ENCODE measurements at regions not wholly inside any gene's neighbourhood (a gene's known extent, or its start where the extent isn't known, plus 50 kb on each side); places are given as distances from the start of the nearest gene placed in this dataset.
A peak's percentile ranks its signal among the peaks of the same experiment; 100 is the strongest.
"Not testable (repeated sequence)": the region's sequence is repeated elsewhere in the genome, so short reads cannot be mapped to it uniquely, and the experiment has no call there.

- DNase-seq (no peak), ATAC-seq (no peak)
Observed at GRCh38 chr3:36656873-36657272, 107.5 kb downstream of the DCLK3 start.

GRCh38 chr3:36653095-36653494 is 111.3 kb downstream of the DCLK3 start:
- ATAC-seq: no peak
- no peak for DNase-seq

- no peak for DNase-seq
Observed at GRCh38 chr3:36652104-36652503, 112.2 kb downstream of the DCLK3 start.

GRCh38 chr3:36650271-36650671 is 114.1 kb downstream of the DCLK3 start:
- no peak for DNase-seq
- ATAC-seq: no peak

More at GRCh38 chr3:36652104-36652503, 112.2 kb downstream of the DCLK3 start:
- no peak for ATAC-seq

GRCh38 chr3:36649125-36649524 is 115.2 kb downstream of the DCLK3 start:
- DNase-seq: no peak
- no peak for ATAC-seq

GRCh38 chr3:36648241-36649034 is 115.9 kb downstream of the DCLK3 start:
- ATAC-seq (peak; percentile 36), DNase-seq (no peak)

- ATAC-seq: no peak
- no peak for DNase-seq
Observed at GRCh38 chr3:36647423-36647853, 116.9 kb downstream of the DCLK3 start.

- ATAC-seq (no peak), DNase-seq (no peak)
Observed at GRCh38 chr3:36643192-36643591, 121.2 kb downstream of the DCLK3 start.

GRCh38 chr3:36635731-36636130 is 128.6 kb downstream of the DCLK3 start:
- DNase-seq (no peak), ATAC-seq (no peak)

- ATAC-seq, DNase-seq: not testable (repeated sequence)
Observed at GRCh38 chr3:36633897-36634296, 130.5 kb downstream of the DCLK3 start.

GRCh38 chr3:36633060-36633459 is 131.3 kb downstream of the DCLK3 start:
- ATAC-seq: no peak
- no peak for DNase-seq

GRCh38 chr3:36631549-36631948 is 132.8 kb downstream of the DCLK3 start:
- ATAC-seq (no peak), DNase-seq (no peak)

- no peak for DNase-seq
- ATAC-seq: no peak
Observed at GRCh38 chr3:36615861-36616260, 148.5 kb downstream of the DCLK3 start.

GRCh38 chr3:36606871-36607765 is 157.2 kb downstream of the DCLK3 start:
- no peak for ATAC-seq
- no peak for DNase-seq

- no peak for ATAC-seq
- no peak for DNase-seq
Observed at GRCh38 chr3:36603423-36603822, 160.9 kb downstream of the DCLK3 start.

- ATAC-seq (no peak), DNase-seq (no peak)
Observed at GRCh38 chr3:36600404-36600803, 163.9 kb downstream of the DCLK3 start.
